A673 (cell line): ENCODE measurements at regions not wholly inside any gene's neighbourhood (a gene's known extent, or its start where the extent isn't known, plus 50 kb on each side); places are given as distances from the start of the nearest gene placed in this dataset.

Experiments
- EZH2 ChIP-seq: fragments of 200-600 bp; sonication (generic); IDR thresholded peaks from 2 replicates; pipeline ENCODE4 v1.6.1; 2017; ENCODE audit warnings: borderline replicate concordance, low read depth, mild to moderate bottlenecking, mixed read lengths, antibody characterized with exemption, low read length; ENCODE audit not compliant: poor library complexity, severe bottlenecking
- TF ChIP-seq, protein P1 (sequence below): fragments of 300-800, 200-600 bp; sonication (generic); conservative IDR thresholded peaks from 2 replicates; pipeline ENCODE4 v1.5.1; 2017; ENCODE audit warnings: low read depth, mild to moderate bottlenecking, antibody characterized with exemption, low read length, moderate library complexity, mixed read lengths

DNA sequence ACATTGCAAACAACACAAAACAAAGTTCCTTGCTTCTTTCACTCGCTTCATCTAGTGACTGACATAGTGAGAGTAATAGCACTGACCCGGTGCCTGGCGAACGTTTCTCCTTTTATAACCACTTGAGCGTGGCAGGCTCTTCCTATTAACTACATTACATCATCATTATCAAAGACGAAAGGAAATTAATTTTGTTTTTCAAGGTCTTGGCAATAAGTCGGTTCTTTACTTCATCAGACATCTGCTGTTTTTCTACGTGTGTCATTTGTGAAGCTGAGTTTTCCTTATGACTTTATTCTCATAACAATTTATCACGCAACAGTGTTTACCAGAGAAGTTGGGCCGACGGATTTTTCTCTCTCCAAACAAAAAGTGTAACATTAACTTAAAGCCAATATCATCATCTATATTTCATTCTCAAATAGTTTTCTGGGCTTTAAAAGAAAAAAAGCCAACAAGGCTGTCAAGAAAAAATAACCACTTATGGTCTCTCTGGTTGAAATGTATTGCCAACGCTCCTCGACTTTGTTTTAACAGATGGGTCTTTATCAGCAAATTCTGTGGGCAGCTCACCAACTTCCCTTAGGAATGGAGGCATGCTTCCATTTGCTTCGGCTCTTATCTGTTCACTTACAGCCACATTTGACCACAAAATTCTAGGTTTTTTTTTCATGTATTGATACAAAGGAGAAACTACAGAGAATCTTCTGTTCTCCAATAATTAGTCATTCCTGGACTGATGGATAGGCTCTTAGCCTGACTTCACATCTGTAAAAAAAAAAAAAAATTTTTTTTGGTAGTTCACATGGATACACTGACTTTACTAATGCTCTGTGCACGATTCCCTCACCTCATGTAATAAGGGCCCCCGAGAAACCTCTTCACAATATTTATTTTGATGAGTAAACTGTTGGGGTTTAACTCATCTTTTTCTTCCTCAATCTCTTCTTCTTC is 97.1 kb upstream of the CDKN3 start:
- TF ChIP-seq, protein P1, sequence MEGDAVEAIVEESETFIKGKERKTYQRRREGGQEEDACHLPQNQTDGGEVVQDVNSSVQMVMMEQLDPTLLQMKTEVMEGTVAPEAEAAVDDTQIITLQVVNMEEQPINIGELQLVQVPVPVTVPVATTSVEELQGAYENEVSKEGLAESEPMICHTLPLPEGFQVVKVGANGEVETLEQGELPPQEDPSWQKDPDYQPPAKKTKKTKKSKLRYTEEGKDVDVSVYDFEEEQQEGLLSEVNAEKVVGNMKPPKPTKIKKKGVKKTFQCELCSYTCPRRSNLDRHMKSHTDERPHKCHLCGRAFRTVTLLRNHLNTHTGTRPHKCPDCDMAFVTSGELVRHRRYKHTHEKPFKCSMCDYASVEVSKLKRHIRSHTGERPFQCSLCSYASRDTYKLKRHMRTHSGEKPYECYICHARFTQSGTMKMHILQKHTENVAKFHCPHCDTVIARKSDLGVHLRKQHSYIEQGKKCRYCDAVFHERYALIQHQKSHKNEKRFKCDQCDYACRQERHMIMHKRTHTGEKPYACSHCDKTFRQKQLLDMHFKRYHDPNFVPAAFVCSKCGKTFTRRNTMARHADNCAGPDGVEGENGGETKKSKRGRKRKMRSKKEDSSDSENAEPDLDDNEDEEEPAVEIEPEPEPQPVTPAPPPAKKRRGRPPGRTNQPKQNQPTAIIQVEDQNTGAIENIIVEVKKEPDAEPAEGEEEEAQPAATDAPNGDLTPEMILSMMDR: no peak
- no peak for TF ChIP-seq EZH2
